WTC11 (cell line): ENCODE measurements at regions not wholly inside any gene's neighbourhood (a gene's known extent, or its start where the extent isn't known, plus 50 kb on each side); places are given as distances from the start of the nearest gene placed in this dataset.

ENCODE experiments used
- ATAC-seq: fragments of 200-7000 bp; cut with Tn5 transposase; 2 replicates; pipeline ENCODE4 v1.10.0; 2021; ENCODE audit warnings: mild to moderate bottlenecking, moderate library complexity
- CTCF ChIA-PET: fragments of 300-600 bp; sonication (Branson Sonifier 250); formaldehyde crosslinking; loops from one replicate; lab custom pipeline; 2021; ENCODE audit warnings: antibody characterized with exemption; lab: Charles Lee
- POLR2A ChIA-PET: fragments of 350-600 bp; sonication (Branson Sonifier 250); formaldehyde crosslinking; loops from one replicate; lab custom pipeline; 2021; ENCODE audit warnings: antibody characterized with exemption; lab: Charles Lee
- DNase-seq: peaks from one replicate; pipeline ENCODE4 v3.0.0; 2021; ENCODE audit warnings: low spot score
- H3K27ac Mint-ChIP-seq: 2 replicates; pipeline ENCODE4 v1.8.0; 2021; ENCODE audit warnings: mixed read lengths
- H3K27me3 Mint-ChIP-seq: 2 replicates; pipeline ENCODE4 v1.8.0; 2021; ENCODE audit warnings: low read depth, mild to moderate bottlenecking, moderate library complexity, mixed read lengths
- H3K36me3 Mint-ChIP-seq: 2 replicates; pipeline ENCODE4 v1.8.0; 2021; ENCODE audit warnings: mixed read lengths
- H3K4me1 Mint-ChIP-seq: 2 replicates; pipeline ENCODE4 v1.8.0; 2022; ENCODE audit warnings: mixed read lengths
- H3K4me3 Mint-ChIP-seq: 2 replicates; pipeline ENCODE4 v1.8.0; 2021; ENCODE audit warnings: mild to moderate bottlenecking, moderate library complexity, mixed read lengths
- H3K9me3 Mint-ChIP-seq: 2 replicates; pipeline ENCODE4 v1.8.0; 2021; ENCODE audit warnings: mixed read lengths
- FOXP4 ChIP-seq: sonication (generic); formaldehyde crosslinking; IDR thresholded peaks from 2 replicates; pipeline ENCODE4 v1.8.0; 2022; ENCODE audit warnings: mild to moderate bottlenecking, missing genetic modification reagents
- GRHL2 ChIP-seq: fragments of 250-450 bp; sonication (Bioruptor Pico); IDR thresholded peaks from 2 replicates; pipeline ENCODE4 v1.8.0; 2022; ENCODE audit warnings: mild to moderate bottlenecking, moderate library complexity; ENCODE audit not compliant: insufficient replicate concordance, severe bottlenecking
- JAZF1 ChIP-seq: fragments of 250-450 bp; sonication (Bioruptor Pico); IDR thresholded peaks from 2 replicates; pipeline ENCODE4 v1.9.0; 2021; ENCODE audit warnings: moderate library complexity, mild to moderate bottlenecking, inconsistent platforms
- KAT7 ChIP-seq: sonication (generic); formaldehyde crosslinking; IDR thresholded peaks from 2 replicates; pipeline ENCODE4 v1.8.1; 2023; ENCODE audit warnings: missing genetic modification reagents, mild to moderate bottlenecking, borderline replicate concordance
- NFE2L1 ChIP-seq: sonication (generic); formaldehyde crosslinking; IDR thresholded peaks from 2 replicates; pipeline ENCODE4 v1.8.1; 2023; ENCODE audit warnings: missing genetic modification reagents
- PRDM15 ChIP-seq: sonication (generic); formaldehyde crosslinking; IDR thresholded peaks from 2 replicates; pipeline ENCODE4 v1.8.0; 2022; ENCODE audit warnings: missing genetic modification reagents
- TF ChIP-seq, protein P1 (sequence below): sonication (generic); formaldehyde crosslinking; IDR thresholded peaks from 2 replicates; pipeline ENCODE4 v1.8.1; 2023; ENCODE audit warnings: mild to moderate bottlenecking, missing genetic modification reagents, moderate library complexity
- TF ChIP-seq, protein P2 (sequence below): sonication (generic); formaldehyde crosslinking; IDR thresholded peaks from 2 replicates; pipeline ENCODE4 v1.8.0; 2023; ENCODE audit warnings: missing genetic modification reagents
- TF ChIP-seq, protein P3 (sequence below): sonication (generic); formaldehyde crosslinking; conservative IDR thresholded peaks from 2 replicates; pipeline ENCODE4 v1.8.1; 2023; ENCODE audit warnings: mild to moderate bottlenecking, low read depth, missing genetic modification reagents, moderate library complexity
- TF ChIP-seq, protein P4 (sequence below): sonication (generic); formaldehyde crosslinking; IDR thresholded peaks from 2 replicates; pipeline ENCODE4 v1.8.0; 2023; ENCODE audit warnings: missing genetic modification reagents, mild to moderate bottlenecking, borderline replicate concordance
- TF ChIP-seq, protein P5 (sequence below): fragments of 250-450 bp; sonication (Bioruptor Pico); IDR thresholded peaks from 2 replicates; pipeline ENCODE4 v1.9.0; 2021; ENCODE audit warnings: mild to moderate bottlenecking, borderline replicate concordance

DNA sequence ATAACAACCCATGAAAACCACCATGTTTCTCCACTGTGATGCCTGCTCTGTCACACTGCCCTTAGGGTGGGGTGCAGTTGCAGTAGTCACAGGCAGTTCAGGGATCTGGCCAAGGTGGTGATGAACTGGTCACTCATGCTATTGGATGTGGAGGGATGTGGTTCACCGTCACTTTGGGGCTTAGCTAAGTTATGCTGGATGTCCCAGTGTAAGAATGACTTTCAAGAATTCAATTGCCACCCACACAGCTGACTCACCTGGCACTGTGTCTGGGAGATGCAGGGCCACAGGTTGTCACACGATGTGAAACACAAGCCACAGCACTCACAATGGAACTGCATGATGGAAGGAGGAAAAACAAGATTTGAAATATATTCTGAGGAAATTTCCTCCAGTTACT is 146.1 kb upstream of the CTNNB1 start (continued):
- no peak for TF ChIP-seq FOXP4 (CRISPR knock-in tag)
- TF ChIP-seq, protein P1, sequence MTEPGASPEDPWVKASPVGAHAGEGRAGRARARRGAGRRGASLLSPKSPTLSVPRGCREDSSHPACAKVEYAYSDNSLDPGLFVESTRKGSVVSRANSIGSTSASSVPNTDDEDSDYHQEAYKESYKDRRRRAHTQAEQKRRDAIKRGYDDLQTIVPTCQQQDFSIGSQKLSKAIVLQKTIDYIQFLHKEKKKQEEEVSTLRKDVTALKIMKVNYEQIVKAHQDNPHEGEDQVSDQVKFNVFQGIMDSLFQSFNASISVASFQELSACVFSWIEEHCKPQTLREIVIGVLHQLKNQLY = no peak
- TF ChIP-seq, protein P2, sequence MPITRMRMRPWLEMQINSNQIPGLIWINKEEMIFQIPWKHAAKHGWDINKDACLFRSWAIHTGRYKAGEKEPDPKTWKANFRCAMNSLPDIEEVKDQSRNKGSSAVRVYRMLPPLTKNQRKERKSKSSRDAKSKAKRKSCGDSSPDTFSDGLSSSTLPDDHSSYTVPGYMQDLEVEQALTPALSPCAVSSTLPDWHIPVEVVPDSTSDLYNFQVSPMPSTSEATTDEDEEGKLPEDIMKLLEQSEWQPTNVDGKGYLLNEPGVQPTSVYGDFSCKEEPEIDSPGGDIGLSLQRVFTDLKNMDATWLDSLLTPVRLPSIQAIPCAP (CRISPR knock-in tag) = no peak
- TF ChIP-seq GRHL2 = no peak
- TF ChIP-seq KAT7 (CRISPR knock-in tag) = no peak
- TF ChIP-seq, all 79 proteins: peak for 0

GRCh38 chr3:41060106-41060505 is 139.2 kb upstream of the CTNNB1 start:
- ChIA-PET CTCF (no interaction called here), POLR2A (no interaction called here)
- ATAC-seq (no peak), DNase-seq (no peak)
- TF ChIP-seq, protein P3, sequence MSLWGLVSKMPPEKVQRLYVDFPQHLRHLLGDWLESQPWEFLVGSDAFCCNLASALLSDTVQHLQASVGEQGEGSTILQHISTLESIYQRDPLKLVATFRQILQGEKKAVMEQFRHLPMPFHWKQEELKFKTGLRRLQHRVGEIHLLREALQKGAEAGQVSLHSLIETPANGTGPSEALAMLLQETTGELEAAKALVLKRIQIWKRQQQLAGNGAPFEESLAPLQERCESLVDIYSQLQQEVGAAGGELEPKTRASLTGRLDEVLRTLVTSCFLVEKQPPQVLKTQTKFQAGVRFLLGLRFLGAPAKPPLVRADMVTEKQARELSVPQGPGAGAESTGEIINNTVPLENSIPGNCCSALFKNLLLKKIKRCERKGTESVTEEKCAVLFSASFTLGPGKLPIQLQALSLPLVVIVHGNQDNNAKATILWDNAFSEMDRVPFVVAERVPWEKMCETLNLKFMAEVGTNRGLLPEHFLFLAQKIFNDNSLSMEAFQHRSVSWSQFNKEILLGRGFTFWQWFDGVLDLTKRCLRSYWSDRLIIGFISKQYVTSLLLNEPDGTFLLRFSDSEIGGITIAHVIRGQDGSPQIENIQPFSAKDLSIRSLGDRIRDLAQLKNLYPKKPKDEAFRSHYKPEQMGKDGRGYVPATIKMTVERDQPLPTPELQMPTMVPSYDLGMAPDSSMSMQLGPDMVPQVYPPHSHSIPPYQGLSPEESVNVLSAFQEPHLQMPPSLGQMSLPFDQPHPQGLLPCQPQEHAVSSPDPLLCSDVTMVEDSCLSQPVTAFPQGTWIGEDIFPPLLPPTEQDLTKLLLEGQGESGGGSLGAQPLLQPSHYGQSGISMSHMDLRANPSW (CRISPR knock-in tag) = no peak
- TF ChIP-seq, protein P4, sequence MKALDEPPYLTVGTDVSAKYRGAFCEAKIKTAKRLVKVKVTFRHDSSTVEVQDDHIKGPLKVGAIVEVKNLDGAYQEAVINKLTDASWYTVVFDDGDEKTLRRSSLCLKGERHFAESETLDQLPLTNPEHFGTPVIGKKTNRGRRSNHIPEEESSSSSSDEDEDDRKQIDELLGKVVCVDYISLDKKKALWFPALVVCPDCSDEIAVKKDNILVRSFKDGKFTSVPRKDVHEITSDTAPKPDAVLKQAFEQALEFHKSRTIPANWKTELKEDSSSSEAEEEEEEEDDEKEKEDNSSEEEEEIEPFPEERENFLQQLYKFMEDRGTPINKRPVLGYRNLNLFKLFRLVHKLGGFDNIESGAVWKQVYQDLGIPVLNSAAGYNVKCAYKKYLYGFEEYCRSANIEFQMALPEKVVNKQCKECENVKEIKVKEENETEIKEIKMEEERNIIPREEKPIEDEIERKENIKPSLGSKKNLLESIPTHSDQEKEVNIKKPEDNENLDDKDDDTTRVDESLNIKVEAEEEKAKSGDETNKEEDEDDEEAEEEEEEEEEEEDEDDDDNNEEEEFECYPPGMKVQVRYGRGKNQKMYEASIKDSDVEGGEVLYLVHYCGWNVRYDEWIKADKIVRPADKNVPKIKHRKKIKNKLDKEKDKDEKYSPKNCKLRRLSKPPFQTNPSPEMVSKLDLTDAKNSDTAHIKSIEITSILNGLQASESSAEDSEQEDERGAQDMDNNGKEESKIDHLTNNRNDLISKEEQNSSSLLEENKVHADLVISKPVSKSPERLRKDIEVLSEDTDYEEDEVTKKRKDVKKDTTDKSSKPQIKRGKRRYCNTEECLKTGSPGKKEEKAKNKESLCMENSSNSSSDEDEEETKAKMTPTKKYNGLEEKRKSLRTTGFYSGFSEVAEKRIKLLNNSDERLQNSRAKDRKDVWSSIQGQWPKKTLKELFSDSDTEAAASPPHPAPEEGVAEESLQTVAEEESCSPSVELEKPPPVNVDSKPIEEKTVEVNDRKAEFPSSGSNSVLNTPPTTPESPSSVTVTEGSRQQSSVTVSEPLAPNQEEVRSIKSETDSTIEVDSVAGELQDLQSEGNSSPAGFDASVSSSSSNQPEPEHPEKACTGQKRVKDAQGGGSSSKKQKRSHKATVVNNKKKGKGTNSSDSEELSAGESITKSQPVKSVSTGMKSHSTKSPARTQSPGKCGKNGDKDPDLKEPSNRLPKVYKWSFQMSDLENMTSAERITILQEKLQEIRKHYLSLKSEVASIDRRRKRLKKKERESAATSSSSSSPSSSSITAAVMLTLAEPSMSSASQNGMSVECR (CRISPR knock-in tag) = no peak
- TF ChIP-seq, protein P5, sequence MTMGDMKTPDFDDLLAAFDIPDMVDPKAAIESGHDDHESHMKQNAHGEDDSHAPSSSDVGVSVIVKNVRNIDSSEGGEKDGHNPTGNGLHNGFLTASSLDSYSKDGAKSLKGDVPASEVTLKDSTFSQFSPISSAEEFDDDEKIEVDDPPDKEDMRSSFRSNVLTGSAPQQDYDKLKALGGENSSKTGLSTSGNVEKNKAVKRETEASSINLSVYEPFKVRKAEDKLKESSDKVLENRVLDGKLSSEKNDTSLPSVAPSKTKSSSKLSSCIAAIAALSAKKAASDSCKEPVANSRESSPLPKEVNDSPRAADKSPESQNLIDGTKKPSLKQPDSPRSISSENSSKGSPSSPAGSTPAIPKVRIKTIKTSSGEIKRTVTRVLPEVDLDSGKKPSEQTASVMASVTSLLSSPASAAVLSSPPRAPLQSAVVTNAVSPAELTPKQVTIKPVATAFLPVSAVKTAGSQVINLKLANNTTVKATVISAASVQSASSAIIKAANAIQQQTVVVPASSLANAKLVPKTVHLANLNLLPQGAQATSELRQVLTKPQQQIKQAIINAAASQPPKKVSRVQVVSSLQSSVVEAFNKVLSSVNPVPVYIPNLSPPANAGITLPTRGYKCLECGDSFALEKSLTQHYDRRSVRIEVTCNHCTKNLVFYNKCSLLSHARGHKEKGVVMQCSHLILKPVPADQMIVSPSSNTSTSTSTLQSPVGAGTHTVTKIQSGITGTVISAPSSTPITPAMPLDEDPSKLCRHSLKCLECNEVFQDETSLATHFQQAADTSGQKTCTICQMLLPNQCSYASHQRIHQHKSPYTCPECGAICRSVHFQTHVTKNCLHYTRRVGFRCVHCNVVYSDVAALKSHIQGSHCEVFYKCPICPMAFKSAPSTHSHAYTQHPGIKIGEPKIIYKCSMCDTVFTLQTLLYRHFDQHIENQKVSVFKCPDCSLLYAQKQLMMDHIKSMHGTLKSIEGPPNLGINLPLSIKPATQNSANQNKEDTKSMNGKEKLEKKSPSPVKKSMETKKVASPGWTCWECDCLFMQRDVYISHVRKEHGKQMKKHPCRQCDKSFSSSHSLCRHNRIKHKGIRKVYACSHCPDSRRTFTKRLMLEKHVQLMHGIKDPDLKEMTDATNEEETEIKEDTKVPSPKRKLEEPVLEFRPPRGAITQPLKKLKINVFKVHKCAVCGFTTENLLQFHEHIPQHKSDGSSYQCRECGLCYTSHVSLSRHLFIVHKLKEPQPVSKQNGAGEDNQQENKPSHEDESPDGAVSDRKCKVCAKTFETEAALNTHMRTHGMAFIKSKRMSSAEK (CRISPR knock-in tag) = no peak
- TF ChIP-seq PRDM15 (CRISPR knock-in tag) = no peak
- no peak for TF ChIP-seq JAZF1 (CRISPR knock-in tag)
- TF ChIP-seq NFE2L1 (CRISPR knock-in tag) = no peak
- Mint-ChIP-seq H3K27ac (no peak overlapping the region), H3K36me3 (no peaks in the 10 kb centered on the region), H3K27me3 (no peaks in the 10 kb centered on the region), H3K9me3 (peaks cover 5% of the 10 kb centered on the region), H3K4me3 (no peak overlapping the region), H3K4me1 (peaks cover 4% of the 10 kb centered on the region; the same call in 1 of the 2 replicates)
